Chondrocyte (in vitro differentiated cells): ENCODE measurements at regions not wholly inside any gene's neighbourhood (a gene's known extent, or its start where the extent isn't known, plus 50 kb on each side); places are given as distances from the start of the nearest gene placed in this dataset.

Source experiments
- DNase-seq: peaks from one replicate; pipeline ENCODE4 v3.0.0; 2021; ENCODE audit warnings: mixed read lengths, low spot score
- H3K27ac Mint-ChIP-seq: one replicate; pipeline ENCODE4 v1.8.0; 2021; ENCODE audit warnings: mild to moderate bottlenecking, moderate library complexity, mixed read lengths; ENCODE audit not compliant: unreplicated experiment
- H3K27me3 Mint-ChIP-seq: 2 replicates; pipeline ENCODE4 v1.8.0; 2021; ENCODE audit warnings: low read depth, mixed read lengths
- H3K36me3 Mint-ChIP-seq: 2 replicates; pipeline ENCODE4 v1.8.0; 2021; ENCODE audit warnings: low read depth, mixed read lengths
- H3K4me1 Mint-ChIP-seq: 2 replicates; pipeline ENCODE4 v1.8.0; 2021; ENCODE audit warnings: low read depth, mild to moderate bottlenecking, mixed read lengths
- H3K4me3 Mint-ChIP-seq: one replicate; pipeline ENCODE4 v1.8.0; 2021; ENCODE audit warnings: mild to moderate bottlenecking, moderate library complexity, mixed read lengths; ENCODE audit not compliant: unreplicated experiment
- H3K9me3 Mint-ChIP-seq: 2 replicates; pipeline ENCODE4 v1.8.0; 2021; ENCODE audit warnings: low read depth, mixed read lengths
- TF ChIP-seq, protein P1 (sequence below): fragments of 200-600 bp; sonication (generic); IDR thresholded peaks from 2 replicates; pipeline ENCODE4 v1.5.0; 2021; ENCODE audit warnings: antibody characterized with exemption, mild to moderate bottlenecking, moderate library complexity

DNA sequence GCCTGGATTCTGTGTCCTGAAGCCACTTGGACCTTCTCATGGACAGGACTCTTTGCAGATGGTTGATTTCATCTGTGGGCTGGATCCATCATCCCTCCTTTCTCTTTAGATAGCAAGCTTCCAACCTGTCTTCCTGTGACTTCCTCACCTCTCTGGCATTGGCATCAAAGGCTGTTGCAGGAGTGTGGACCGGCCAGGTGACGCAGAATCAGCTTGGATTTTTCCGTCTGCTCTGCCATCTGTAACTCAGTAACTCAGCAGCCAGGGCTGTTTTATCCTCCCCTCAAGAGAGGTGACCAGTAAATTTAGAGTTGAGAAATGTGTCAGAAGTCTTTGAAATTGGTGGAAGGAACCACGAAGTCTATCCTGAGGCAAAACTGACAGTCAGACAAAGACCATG lies 701.7 kb upstream of the TMEM132C start:
- TF ChIP-seq, protein P1, sequence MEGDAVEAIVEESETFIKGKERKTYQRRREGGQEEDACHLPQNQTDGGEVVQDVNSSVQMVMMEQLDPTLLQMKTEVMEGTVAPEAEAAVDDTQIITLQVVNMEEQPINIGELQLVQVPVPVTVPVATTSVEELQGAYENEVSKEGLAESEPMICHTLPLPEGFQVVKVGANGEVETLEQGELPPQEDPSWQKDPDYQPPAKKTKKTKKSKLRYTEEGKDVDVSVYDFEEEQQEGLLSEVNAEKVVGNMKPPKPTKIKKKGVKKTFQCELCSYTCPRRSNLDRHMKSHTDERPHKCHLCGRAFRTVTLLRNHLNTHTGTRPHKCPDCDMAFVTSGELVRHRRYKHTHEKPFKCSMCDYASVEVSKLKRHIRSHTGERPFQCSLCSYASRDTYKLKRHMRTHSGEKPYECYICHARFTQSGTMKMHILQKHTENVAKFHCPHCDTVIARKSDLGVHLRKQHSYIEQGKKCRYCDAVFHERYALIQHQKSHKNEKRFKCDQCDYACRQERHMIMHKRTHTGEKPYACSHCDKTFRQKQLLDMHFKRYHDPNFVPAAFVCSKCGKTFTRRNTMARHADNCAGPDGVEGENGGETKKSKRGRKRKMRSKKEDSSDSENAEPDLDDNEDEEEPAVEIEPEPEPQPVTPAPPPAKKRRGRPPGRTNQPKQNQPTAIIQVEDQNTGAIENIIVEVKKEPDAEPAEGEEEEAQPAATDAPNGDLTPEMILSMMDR: no peak
- Mint-ChIP-seq H3K27ac (no peak overlapping the region), H3K4me1 (no peaks in the 10 kb centered on the region), H3K9me3 (no peaks in the 10 kb centered on the region), H3K36me3 (no peaks in the 10 kb centered on the region), H3K27me3 (peaks cover 12% of the 10 kb centered on the region), H3K4me3 (no peak overlapping the region)
- DNase-seq: no peak

DNA sequence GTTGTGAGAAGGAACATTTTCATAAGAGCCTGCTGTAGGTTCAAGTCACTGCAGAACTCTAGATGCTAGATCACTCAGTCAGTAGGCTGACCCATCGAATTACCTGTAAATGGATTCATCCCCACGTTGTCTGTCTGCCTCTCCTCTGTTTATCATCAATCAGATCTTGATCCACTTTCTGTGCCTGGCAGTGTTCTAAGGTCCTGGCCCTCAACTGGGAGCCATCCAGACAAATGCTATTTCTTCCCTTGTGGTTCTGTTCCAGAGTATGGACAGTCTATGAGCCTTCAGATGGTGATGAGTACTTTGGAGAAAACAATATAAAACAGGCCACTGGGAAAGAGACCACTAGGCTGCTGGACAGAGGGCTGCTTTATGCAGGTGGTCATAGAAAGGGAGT lies 699.4 kb upstream of the TMEM132C start:
- peaks cover 11% of the 10 kb centered on the region for H3K4me1 Mint-ChIP-seq
- peaks cover 14% of the 10 kb centered on the region for H3K27me3 Mint-ChIP-seq
- DNase-seq: no peak
- no peak overlapping the region for H3K27ac Mint-ChIP-seq
- no peaks in the 10 kb centered on the region for H3K36me3 Mint-ChIP-seq
- H3K9me3 Mint-ChIP-seq: no peaks in the 10 kb centered on the region
- TF ChIP-seq, protein P1: no peak
- no peak overlapping the region for H3K4me3 Mint-ChIP-seq

DNA sequence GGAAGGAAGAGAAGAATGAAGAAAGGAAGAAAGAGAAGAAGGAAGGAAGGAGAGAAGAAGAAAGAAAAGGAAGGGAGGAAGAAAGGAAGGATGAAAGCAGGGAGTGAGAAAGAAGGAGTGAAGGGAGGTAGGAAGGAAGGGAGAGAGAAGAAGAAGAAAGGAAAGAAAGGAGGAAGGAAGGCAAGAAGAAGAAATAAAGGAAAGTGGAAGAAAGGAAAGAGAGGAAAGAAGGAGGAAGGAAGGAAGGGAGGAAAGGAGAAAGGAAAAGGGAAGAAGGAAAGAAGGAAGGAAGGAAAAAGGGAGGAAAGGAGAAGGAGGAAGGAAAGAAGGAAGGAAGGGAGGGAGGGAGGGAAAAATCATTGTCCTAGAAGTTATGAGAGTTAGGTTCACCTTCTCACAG lies 696.6 kb upstream of the TMEM132C start:
- TF ChIP-seq, protein P1: no peak
- Mint-ChIP-seq H3K9me3 (no peaks in the 10 kb centered on the region), H3K27me3 (peaks cover 21% of the 10 kb centered on the region), H3K4me1 (peaks cover 11% of the 10 kb centered on the region), H3K27ac (no peak overlapping the region), H3K4me3 (no peak overlapping the region), H3K36me3 (no peaks in the 10 kb centered on the region)
- no peak for DNase-seq

DNA sequence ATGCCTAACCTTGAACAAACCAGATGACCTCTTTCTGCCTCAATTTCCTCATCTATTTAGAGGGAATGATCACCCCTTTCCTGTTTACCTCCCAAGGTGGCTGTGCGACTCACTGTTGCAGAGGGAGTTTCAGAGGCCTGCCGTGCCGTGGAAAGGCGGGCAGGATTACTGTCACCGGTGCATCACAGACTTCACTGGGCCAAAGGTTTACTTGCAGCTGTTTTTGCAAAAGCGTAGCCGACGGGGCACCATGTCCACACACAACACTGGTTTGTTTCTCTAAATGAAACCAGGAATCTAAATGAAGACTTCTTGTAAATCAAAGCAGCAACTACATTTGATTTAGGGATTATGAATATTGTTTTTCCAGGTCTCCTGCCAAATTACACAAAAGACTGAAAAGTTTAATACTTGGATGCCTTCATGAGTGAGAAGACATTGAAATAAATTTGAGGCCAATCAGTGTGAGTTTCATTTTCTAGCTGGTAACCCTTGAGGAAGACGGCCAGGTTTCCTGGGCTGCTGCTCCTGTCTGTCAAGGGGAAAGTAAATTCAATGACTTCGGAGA lies 696.1 kb upstream of the TMEM132C start:
- TF ChIP-seq, protein P1: no peak
- H3K4me1 Mint-ChIP-seq: peaks cover 11% of the 10 kb centered on the region
- H3K9me3 Mint-ChIP-seq: no peaks in the 10 kb centered on the region
- no peak overlapping the region for H3K4me3 Mint-ChIP-seq
- no peaks in the 10 kb centered on the region for H3K36me3 Mint-ChIP-seq
- H3K27me3 Mint-ChIP-seq: peaks cover 21% of the 10 kb centered on the region
- no peak overlapping the region for H3K27ac Mint-ChIP-seq
- DNase-seq: no peak

DNA sequence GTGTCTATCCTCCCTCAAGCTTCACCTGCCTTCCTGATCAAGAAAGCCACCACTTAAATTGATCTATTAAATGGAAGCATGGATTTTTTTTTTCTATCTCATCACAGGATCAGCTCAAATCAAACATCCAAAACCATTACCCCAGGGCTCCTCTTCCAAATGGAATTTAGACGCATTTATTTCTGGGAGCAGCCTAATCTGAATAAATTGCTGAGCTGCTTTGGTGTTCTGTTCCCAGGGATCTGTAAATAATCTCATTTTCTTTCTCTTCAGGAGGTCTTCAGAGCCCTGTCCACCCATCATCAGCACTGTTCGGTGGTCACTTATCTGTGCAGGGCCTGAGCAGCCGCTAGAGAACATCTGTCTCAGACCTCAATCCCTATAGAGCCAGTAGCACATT lies 695.4 kb upstream of the TMEM132C start:
- TF ChIP-seq, protein P1: no peak
- Mint-ChIP-seq H3K27ac (no peak overlapping the region), H3K36me3 (no peaks in the 10 kb centered on the region), H3K4me1 (peaks cover 11% of the 10 kb centered on the region), H3K4me3 (no peak overlapping the region), H3K9me3 (no peaks in the 10 kb centered on the region), H3K27me3 (peaks cover 21% of the 10 kb centered on the region)
- no peak for DNase-seq
